Keratinocyte (primary cell): ENCODE measurements at regions not wholly inside any gene's neighbourhood (a gene's known extent, or its start where the extent isn't known, plus 50 kb on each side); places are given as distances from the start of the nearest gene placed in this dataset.
A peak's percentile ranks its signal among the peaks of the same experiment; 100 is the strongest.

Experiments
- DNase-seq: peaks from one replicate; pipeline ENCODE4 v3.0.0-alpha.2; 2011; ENCODE audit warnings: low read depth, missing footprints, low spot score
- FAIRE-seq: peaks from 2 replicates; lab custom pipeline; 2011; peaks lifted over from hg19 to GRCh38; lab: Jason Lieb, UNC
- H2AFZ ChIP-seq: 2 replicates; pipeline ENCODE4 v1.6.0; 2012; ENCODE audit warnings: low read length, control low read depth, inconsistent platforms; ENCODE audit not compliant: control insufficient read depth
- H3K27ac ChIP-seq: 2 replicates; pipeline ENCODE4 v1.5.1; 2011; ENCODE audit warnings: low read length; ENCODE audit not compliant: control insufficient read depth, insufficient read depth
- H3K27me3 ChIP-seq: 3 replicates; pipeline ENCODE4 v1.6.0; 2011; ENCODE audit warnings: low read length; ENCODE audit not compliant: control insufficient read depth, insufficient read depth; ENCODE audit errors: extremely low read depth
- H3K36me3 ChIP-seq, 2 experiments: 2 replicates in 1 of 2; 3 replicates in 1 of 2; pipeline ENCODE4 v1.5.1; 2011; ENCODE audit warnings: low read length in 2 of 2, mild to moderate bottlenecking in 1 of 2; ENCODE audit not compliant: control insufficient read depth in 2 of 2, insufficient read depth in 2 of 2; ENCODE audit errors: extremely low read depth in 1 of 2
- H3K4me1 ChIP-seq: 3 replicates; pipeline ENCODE4 v1.5.1; 2011; ENCODE audit warnings: low read length; ENCODE audit not compliant: control insufficient read depth, insufficient read depth; ENCODE audit errors: extremely low read depth
- H3K4me2 ChIP-seq: 3 replicates; pipeline ENCODE4 v1.6.0; 2011; ENCODE audit warnings: low read depth, low read length; ENCODE audit not compliant: control insufficient read depth, insufficient read depth; ENCODE audit errors: extremely low read depth
- H3K4me3 ChIP-seq, 3 experiments: fragments of 200-600 bp in 1 of 3; sonication (generic) in 1 of 3; 2 replicates in 2 of 3; 3 replicates in 1 of 3; pipeline ENCODE4 v1.5.1; 2011 to 2016; ENCODE audit warnings: low read length in 3 of 3, mild to moderate bottlenecking in 3 of 3, control low read depth in 2 of 3, inconsistent platforms in 1 of 3, low read depth in 1 of 3, mixed read lengths in 1 of 3, mixed run types in 1 of 3, moderate library complexity in 1 of 3; ENCODE audit not compliant: control insufficient read depth in 2 of 3, insufficient read depth in 2 of 3; ENCODE audit errors: extremely low read depth in 1 of 3
- H3K79me2 ChIP-seq: 2 replicates; pipeline ENCODE4 v1.6.0; 2012; ENCODE audit warnings: low read length; ENCODE audit not compliant: control insufficient read depth, insufficient read depth
- H3K9ac ChIP-seq: 3 replicates; pipeline ENCODE4 v1.6.0; 2011; ENCODE audit warnings: low read length; ENCODE audit not compliant: control insufficient read depth, insufficient read depth; ENCODE audit errors: extremely low read depth
- H3K9me1 ChIP-seq: 3 replicates; pipeline ENCODE4 v1.6.0; 2011; ENCODE audit warnings: low read length; ENCODE audit not compliant: control insufficient read depth, insufficient read depth; ENCODE audit errors: extremely low read depth
- H3K9me3 ChIP-seq: 2 replicates; pipeline ENCODE4 v1.5.1; 2012; ENCODE audit warnings: low read depth, low read length; ENCODE audit not compliant: control insufficient read depth
- H4K20me1 ChIP-seq: 3 replicates; pipeline ENCODE4 v1.6.0; 2011; ENCODE audit warnings: low read length; ENCODE audit not compliant: control insufficient read depth, insufficient read depth; ENCODE audit errors: extremely low read depth
- CTCF ChIP-seq, 3 experiments: IDR thresholded peaks in 1 of 3; conservative IDR thresholded peaks in 1 of 3; optimal IDR thresholded peaks in 1 of 3; 2 replicates in 2 of 3; 3 replicates in 1 of 3; pipeline versions ENCODE3 to v1.5.1; 2011; ENCODE audit warnings: low read length in 3 of 3, mild to moderate bottlenecking in 3 of 3, moderate library complexity in 2 of 3, control low read depth in 1 of 3, inconsistent platforms in 1 of 3; ENCODE audit not compliant: insufficient read depth in 2 of 3; ENCODE audit errors: extremely low read depth in 1 of 3
- EZH2 ChIP-seq: IDR thresholded peaks from one replicate; pipeline ENCODE4 v1.6.1; 2012; ENCODE audit warnings: inconsistent platforms, mild to moderate bottlenecking, low read length, moderate library complexity
- dilution Hi-C: fragments of 300-500 bp; cut with MboI; formaldehyde crosslinking; loops from one replicate; pipeline ENCODE4 v1.7.0; 2020; ENCODE audit warnings: low sequenced_read_pairs; ENCODE audit not compliant: extremely low pct_ligation_motif_present

- FAIRE-seq, result peak; percentile 86
Measured at GRCh38 chr4:141307241-141307689, 86.6 kb downstream of the ZNF330 start.

GRCh38 chr4:141309874-141310273 lies 89.2 kb downstream of the ZNF330 start:
- TF ChIP-seq CTCF (optimal IDR thresholded peaks at IDR 0.05 in 1 of 3, IDR thresholded peaks at IDR 0.05 in 1 of 3, conservative IDR thresholded peaks at IDR 0.05 in 1 of 3; ENCODE audit: extremely low read depth in 1 of 3, insufficient read depth in 2 of 3, low read length in 3 of 3), result no peak
- TF ChIP-seq EZH2, result no peak
- no peaks in the 10 kb centered on the region for H3K36me3 ChIP-seq
- H3K4me3 ChIP-seq, result no peak overlapping the region
- H3K79me2 ChIP-seq, result no peaks in the 10 kb centered on the region
- dilution Hi-C loops, result no loop called here
- no peaks in the 10 kb centered on the region for H4K20me1 ChIP-seq
- no peak for FAIRE-seq
- H3K27ac ChIP-seq, result no peak overlapping the region
- no peaks in the 10 kb centered on the region for H3K9me1 ChIP-seq
- DNase-seq, result no peak
- no peaks in the 10 kb centered on the region for H3K9me3 ChIP-seq
- H3K9ac ChIP-seq, result no peak overlapping the region
- no peak overlapping the region for H3K4me2 ChIP-seq
- H2AFZ ChIP-seq, result no peak overlapping the region
- H3K4me1 ChIP-seq, result no peaks in the 10 kb centered on the region
- no peaks in the 10 kb centered on the region for H3K27me3 ChIP-seq

More at GRCh38 chr4:141307241-141307689, 86.6 kb downstream of the ZNF330 start:
- no peak overlapping the region for H3K27ac ChIP-seq
- no peaks in the 10 kb centered on the region for H3K9me3 ChIP-seq
- dilution Hi-C loops, result no loop called here
- H3K4me3 ChIP-seq, result no peak overlapping the region
- H3K27me3 ChIP-seq, result no peaks in the 10 kb centered on the region
- H3K36me3 ChIP-seq, result no peaks in the 10 kb centered on the region
- H3K79me2 ChIP-seq, result no peaks in the 10 kb centered on the region
- TF ChIP-seq EZH2, result no peak
- peak; percentile 75 to 88 (median 86) for TF ChIP-seq CTCF (optimal IDR thresholded peaks at IDR 0.05 in 1 of 3, IDR thresholded peaks at IDR 0.05 in 1 of 3, conservative IDR thresholded peaks at IDR 0.05 in 1 of 3; ENCODE audit: extremely low read depth in 1 of 3, insufficient read depth in 2 of 3, low read length in 3 of 3)
- H2AFZ ChIP-seq, result no peak overlapping the region
- no peaks in the 10 kb centered on the region for H3K4me1 ChIP-seq
- H3K4me2 ChIP-seq, result no peak overlapping the region
- H3K9me1 ChIP-seq, result no peaks in the 10 kb centered on the region
- DNase-seq, result no peak
- no peak overlapping the region for H3K9ac ChIP-seq
- no peaks in the 10 kb centered on the region for H4K20me1 ChIP-seq
